Uterus (tissue), 2 donors: ENCODE measurements at regions not wholly inside any gene's neighbourhood (a gene's known extent, or its start where the extent isn't known, plus 50 kb on each side); places are given as distances from the start of the nearest gene placed in this dataset.

Experiments used
- POLR2A ChIP-seq, 2 donors: fragments of 450-650 bp; IDR thresholded peaks; one replicate each; pipeline ENCODE4 v1.6.1; 2016; ENCODE audit warnings: antibody characterized with exemption in 2 of 2, mild to moderate bottlenecking in 1 of 2, moderate library complexity in 1 of 2
- TF ChIP-seq, protein P1 (sequence below), 4 experiments: fragments of 200-600 bp in 2 of 4; fragments of 450-650 bp in 2 of 4; sonication (generic) in 2 of 4; IDR thresholded peaks; one replicate each; pipeline ENCODE4 v1.5.1; 2016 to 2019; ENCODE audit warnings: antibody characterized with exemption in 4 of 4, mild to moderate bottlenecking in 2 of 4, moderate library complexity in 1 of 4

DNA sequence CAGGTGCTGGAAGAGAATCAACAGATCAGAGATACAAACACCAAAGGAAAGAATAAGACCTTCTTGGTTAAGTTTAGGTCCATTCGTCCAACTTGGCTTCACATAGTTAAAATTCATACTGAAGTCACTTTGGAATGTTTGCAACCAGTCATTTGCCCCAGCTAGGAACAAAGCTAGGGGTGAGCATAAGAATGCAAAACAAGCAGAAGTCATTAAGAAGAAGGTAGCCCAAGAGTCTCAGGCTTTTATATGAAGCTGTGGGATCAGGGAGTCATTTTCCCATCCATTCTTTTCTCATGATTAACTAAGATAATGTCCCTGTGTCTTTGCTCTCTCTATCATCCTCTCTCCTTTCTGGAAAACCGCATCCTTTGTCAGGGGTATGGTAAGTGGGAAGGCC, 51.5 kb upstream of the TMEM170B start:
- TF ChIP-seq, protein P1, sequence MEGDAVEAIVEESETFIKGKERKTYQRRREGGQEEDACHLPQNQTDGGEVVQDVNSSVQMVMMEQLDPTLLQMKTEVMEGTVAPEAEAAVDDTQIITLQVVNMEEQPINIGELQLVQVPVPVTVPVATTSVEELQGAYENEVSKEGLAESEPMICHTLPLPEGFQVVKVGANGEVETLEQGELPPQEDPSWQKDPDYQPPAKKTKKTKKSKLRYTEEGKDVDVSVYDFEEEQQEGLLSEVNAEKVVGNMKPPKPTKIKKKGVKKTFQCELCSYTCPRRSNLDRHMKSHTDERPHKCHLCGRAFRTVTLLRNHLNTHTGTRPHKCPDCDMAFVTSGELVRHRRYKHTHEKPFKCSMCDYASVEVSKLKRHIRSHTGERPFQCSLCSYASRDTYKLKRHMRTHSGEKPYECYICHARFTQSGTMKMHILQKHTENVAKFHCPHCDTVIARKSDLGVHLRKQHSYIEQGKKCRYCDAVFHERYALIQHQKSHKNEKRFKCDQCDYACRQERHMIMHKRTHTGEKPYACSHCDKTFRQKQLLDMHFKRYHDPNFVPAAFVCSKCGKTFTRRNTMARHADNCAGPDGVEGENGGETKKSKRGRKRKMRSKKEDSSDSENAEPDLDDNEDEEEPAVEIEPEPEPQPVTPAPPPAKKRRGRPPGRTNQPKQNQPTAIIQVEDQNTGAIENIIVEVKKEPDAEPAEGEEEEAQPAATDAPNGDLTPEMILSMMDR (IDR thresholded peaks at IDR 0.05), result no peak
- TF ChIP-seq POLR2A (IDR thresholded peaks at IDR 0.05), result no peak
